Endothelial cell of umbilical vein (primary cell): ENCODE measurements at regions not wholly inside any gene's neighbourhood (a gene's known extent, or its start where the extent isn't known, plus 50 kb on each side); places are given as distances from the start of the nearest gene placed in this dataset.

ENCODE experiments used
- CTCF ChIP-seq, 2 donors: IDR thresholded peaks; 1 replicate in 1 of 2; 2 replicates in 1 of 2; pipeline ENCODE4 v1.5.1; 2011; ENCODE audit warnings: low read length in 2 of 2, mild to moderate bottlenecking in 2 of 2, moderate library complexity in 2 of 2, control low read depth in 1 of 2, inconsistent platforms in 1 of 2, low read depth in 1 of 2; ENCODE audit not compliant: insufficient read depth in 1 of 2; ENCODE audit errors: extremely low read depth in 1 of 2
- EZH2 ChIP-seq: IDR thresholded peaks from 2 replicates; pipeline ENCODE4 v1.6.1; 2012; ENCODE audit warnings: borderline replicate concordance, low read depth, mild to moderate bottlenecking, moderate library complexity, low read length, inconsistent platforms; ENCODE audit not compliant: severe bottlenecking
- FOS ChIP-seq: IDR thresholded peaks from 2 replicates; pipeline ENCODE4 v1.6.1; 2011; ENCODE audit warnings: mild to moderate bottlenecking, low read length, moderate library complexity, borderline replicate concordance; ENCODE audit not compliant: insufficient read depth
- GATA2 ChIP-seq: IDR thresholded peaks from 2 replicates; pipeline ENCODE4 v1.7.0; 2011; ENCODE audit warnings: low read depth, mild to moderate bottlenecking, moderate library complexity, mixed read lengths, low read length; ENCODE audit not compliant: insufficient read length, insufficient read depth
- MYC ChIP-seq: IDR thresholded peaks from one replicate; pipeline ENCODE4 v1.6.1; 2011; ENCODE audit warnings: mild to moderate bottlenecking, low read depth, low read length
- POLR2A ChIP-seq: IDR thresholded peaks from 2 replicates; pipeline ENCODE4 v1.6.1; 2012; ENCODE audit warnings: low read depth, mild to moderate bottlenecking, control low read depth, low read length
- POLR2AphosphoS5 ChIP-seq: IDR thresholded peaks from 2 replicates; pipeline ENCODE4 v1.6.1; 2012; ENCODE audit warnings: low read depth, mild to moderate bottlenecking, control low read depth, low read length, moderate library complexity; ENCODE audit not compliant: insufficient read depth

DNA sequence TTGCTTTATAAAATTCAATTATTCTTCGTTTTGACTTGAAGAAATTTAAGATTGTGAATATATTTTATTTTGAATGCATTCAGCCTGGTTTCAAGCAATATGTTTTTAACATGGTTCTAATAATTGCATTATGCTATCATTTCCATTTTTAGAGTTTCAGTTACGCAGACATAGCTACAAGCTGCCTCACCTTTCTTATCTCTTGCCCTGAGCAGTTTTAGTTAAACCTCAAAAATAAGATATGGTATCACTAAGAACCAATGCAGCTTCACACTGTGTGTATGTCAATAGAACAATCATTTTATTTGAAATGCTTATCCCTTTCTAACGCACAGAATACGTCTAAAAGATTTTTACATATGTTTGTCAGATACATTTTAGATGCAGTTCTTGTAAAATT, 632.6 kb upstream of the KCND2 start:
- TF ChIP-seq CTCF (IDR thresholded peaks at IDR 0.05; ENCODE audit: extremely low read depth in 1 of 2, insufficient read depth in 1 of 2, low read depth in 1 of 2, low read length in 2 of 2) (no peak), POLR2AphosphoS5 (no peak), GATA2 (no peak), POLR2A (no peak), EZH2 (no peak), FOS (no peak), MYC (no peak)
